GM19023 (cell line): ENCODE measurements at regions not wholly inside any gene's neighbourhood (a gene's known extent, or its start where the extent isn't known, plus 50 kb on each side); places are given as distances from the start of the nearest gene placed in this dataset.
A peak's percentile ranks its signal among the peaks of the same experiment; 100 is the strongest.
"Not testable (repeated sequence)": the region's sequence is repeated elsewhere in the genome, so short reads cannot be mapped to it uniquely, and the experiment has no call there.

Source experiments
- ATAC-seq: cut with Tn5 transposase; IDR thresholded peaks from one replicate; pipeline ENCODE4 v1.9.1; 2021; ENCODE audit warnings: mild to moderate bottlenecking, moderate library complexity; ENCODE audit not compliant: unreplicated experiment

DNA sequence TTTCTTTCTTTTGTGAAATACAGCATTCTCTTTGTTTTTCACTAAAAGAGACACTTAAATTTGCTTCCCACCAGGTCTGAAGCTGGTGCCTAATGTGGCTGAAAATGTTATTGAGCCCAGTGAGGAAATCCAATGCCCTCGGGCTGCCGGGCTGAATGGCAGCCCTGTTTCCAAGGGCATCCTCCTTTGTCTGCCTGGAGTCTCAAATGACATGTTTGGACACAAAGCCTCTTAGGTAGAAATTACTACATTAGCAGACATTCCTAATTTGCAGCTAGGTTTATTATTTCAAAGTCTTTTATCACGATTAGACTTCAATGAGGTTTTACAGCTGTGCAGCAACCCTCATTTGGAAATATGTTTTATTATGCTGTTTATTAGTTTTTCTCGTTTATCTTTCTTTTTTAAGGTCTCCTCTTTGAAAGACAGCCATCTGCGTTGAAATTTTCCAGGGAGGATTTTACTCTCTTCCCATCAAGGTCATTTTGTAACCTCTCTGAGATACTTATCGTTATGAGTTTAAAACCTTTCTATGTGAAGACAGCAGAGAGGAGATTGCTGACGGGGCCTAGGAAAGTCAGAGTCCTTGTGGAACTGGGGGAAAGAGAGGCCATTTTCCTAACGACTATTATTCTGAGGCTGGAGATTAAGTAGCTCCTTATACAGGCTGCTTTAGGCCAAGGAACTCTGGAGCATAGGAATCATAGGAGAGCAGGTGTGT lies 59.0 kb upstream of the ZNF532 start:
- ATAC-seq, result no peak

DNA sequence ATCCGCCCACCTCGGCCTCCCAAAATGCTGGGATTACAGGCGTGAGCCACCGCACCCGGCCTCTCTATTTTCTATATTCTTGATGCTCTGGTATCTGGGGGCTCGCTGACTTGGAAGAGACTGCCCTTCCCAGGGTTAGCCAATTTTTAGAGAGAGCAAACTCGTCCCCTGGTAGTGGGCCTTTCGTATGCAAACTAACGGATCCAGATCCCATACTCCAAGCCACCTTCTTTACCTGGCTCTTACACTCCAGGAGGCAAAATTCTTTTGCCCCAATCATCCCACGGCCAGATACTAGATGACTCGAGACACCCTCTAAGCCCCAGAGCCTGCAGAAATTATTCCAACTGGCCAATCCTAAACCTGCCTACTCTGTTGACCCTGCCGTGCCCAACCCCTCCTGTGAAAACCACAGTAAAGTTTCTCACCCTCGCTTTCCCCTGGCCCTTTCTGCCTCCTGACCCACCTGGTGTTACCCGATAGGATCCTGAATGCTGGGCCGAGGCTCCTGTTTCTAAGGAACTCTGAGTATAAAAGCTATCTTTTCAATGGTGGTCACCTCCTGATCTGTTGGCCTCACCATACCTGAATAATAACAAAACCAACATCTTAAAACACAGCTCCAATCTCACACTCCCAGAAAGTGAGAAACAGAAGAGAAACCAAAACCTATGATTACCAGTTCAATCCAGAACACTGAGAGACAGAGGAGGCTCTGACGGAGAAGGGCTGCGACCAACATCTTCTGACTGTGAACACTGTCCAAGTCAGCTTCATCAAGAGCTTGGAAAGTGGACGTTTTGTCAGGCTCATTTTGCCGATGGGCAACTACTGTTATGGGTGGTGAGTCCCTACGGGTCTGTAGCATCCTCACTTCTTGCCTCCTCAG lies 57.6 kb upstream of the ZNF532 start:
- ATAC-seq, result peak; percentile 85

DNA sequence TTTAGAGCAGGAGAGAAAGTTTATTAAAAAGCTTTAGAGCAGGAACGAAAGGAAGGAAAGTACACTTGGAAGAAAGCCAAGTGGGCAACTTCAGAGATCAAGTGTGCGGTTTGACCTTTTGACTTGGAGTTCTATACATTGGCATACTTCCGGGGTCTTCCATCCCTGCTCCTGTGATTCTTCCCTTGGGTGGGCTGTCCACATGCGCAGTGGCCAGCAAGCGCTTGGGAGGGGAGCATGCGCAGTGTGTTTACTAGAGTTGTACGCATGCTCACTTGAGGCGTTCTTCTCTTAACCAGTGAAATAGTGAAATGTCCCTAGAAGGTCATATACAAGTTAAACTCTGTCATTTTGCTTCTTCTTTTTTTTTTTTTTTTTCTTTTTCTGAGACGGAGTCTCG lies 56.9 kb upstream of the ZNF532 start:
- ATAC-seq, result no peak

DNA sequence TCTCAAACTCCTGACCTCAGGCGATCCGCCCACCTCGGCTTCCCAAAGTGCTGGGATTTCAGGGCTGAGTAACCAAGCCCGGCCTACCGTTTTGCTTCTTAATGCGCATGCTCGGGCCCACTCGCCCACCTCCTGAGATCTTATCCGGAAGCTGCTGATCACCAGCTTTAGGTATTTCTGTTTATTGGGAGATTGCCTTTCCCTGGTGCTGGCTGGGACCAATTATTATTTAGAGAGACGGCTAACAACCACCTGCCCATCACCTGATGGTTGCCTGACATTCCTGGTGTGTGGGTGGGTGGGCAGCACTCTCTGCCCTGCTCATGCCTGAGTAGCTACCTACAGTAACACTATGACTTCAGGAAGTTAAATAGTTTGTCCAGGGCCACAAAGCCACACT lies 56.3 kb upstream of the ZNF532 start:
- ATAC-seq, result no peak

DNA sequence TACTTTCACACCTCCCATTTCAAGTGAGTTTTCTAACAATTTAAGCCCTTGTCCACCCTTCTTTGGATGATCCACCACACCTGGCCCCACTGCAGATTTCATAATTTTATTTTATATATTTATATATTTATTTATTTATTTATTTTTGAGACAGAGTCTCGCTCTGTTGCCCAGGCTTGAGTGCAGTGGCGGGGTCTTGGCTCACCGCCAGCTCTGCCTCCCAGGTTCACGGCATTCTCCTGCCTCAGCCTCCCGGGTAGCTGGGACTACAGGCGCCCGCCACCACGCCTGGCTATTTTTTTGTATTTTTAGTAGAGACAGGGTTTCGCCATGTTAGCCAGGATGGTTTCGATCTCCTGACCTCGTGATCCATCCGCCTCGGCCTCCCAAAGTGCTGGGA lies 52.8 kb upstream of the ZNF532 start:
- not testable (repeated sequence) for ATAC-seq

DNA sequence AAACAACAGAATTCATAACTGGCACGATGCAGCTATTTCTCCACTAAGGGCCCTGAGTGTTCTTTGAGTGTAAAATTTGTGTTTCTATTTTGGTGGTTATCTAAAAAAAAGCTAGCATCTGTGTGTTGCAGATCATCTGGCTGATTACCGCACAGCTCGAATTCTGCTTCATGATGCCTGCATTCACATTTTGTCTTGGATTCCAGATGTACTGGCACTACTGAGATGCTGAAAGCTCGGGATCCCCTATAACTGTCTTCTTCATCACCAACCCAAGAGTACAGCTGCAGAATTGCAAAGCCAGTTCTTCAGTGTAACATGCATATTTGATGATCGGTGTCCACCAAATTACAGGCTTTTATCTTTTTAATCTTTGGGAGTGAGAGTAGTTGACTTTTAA lies 51.6 kb upstream of the ZNF532 start:
- no peak for ATAC-seq

DNA sequence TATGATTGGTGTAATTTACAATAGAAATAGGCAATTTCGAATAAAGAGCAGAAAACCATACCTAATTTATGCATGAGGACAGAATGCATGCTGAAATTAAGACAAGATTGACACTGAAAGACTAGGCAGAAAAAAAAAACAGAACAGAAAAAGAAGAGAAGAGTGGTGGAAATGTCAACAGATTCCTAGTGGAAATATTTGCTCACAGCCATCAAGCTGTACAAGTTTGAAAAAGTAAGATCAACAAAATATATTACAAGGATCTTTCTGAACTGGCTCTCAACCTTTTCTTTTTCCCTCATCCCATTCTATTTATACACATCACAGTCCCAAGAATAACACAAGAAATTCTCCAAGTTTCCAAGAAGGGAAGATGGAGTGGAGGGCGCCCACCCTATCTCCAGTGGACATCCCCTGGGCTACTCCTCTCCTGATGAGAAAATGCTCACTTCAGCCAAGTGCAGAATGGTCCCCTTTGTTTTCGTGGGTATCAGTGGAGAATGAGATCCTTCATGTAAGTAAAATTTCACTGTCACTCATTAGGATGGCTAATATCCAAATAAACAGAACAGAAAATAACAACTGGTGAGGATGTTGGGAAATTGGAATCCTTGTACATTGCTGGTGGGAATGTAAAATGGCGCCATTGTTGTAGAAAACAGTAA lies 51.0 kb upstream of the ZNF532 start:
- ATAC-seq, result no peak

DNA sequence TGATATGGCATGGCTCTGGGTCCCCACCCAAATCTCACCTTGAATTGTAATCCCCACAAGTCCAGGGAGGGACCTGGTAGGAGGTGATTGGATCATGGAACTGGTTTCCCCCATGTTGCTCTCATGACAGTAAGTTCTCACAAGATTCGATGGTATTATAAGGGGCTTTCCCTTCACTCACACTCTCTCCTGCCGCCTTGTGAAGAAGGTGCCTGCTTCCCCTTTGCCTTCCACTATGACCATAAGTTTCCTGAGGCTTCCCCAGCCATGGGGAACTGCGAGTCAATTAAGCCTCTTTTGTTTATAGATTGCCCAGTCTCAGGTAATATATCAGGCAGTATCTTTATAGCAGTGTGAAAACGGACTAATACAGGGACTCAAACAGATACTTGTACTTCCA lies 50.4 kb upstream of the ZNF532 start:
- no peak for ATAC-seq
